CD14-positive monocyte (primary cell): ENCODE measurements at regions not wholly inside any gene's neighbourhood (a gene's known extent, or its start where the extent isn't known, plus 50 kb on each side); places are given as distances from the start of the nearest gene placed in this dataset.

Experiments used
- DNase-seq, 3 donors: peaks; one replicate each; pipeline ENCODE4 v3.0.0-alpha.2; 2011 to 2022
- H2AFZ ChIP-seq: 2 replicates; pipeline ENCODE4 v1.6.0; 2012; ENCODE audit warnings: mild to moderate bottlenecking, low read depth, low read length, inconsistent platforms; ENCODE audit not compliant: insufficient read depth, poor library complexity, severe bottlenecking
- H3K27ac ChIP-seq, 2 donors: 1 replicate in 1 of 2; 2 replicates in 1 of 2; pipeline ENCODE4 v1.5.1; 2012 to 2013; ENCODE audit warnings: low read length in 2 of 2, control low read depth in 1 of 2, inconsistent platforms in 1 of 2, low read depth in 1 of 2, mild to moderate bottlenecking in 1 of 2
- H3K27me3 ChIP-seq, 2 donors: one replicate each; pipeline versions ENCODE4 v1.6.0 to v1.6.1; 2011 to 2013; ENCODE audit warnings: low read length in 2 of 2; ENCODE audit not compliant: control insufficient read depth in 2 of 2, insufficient read depth in 2 of 2
- H3K36me3 ChIP-seq, 2 donors: replicated peaks in 1 of 2; 1 replicate in 1 of 2; 2 replicates in 1 of 2; pipeline versions ENCODE4 v1.5.1 to v1.6.1; 2012 to 2013; ENCODE audit warnings: low read length in 2 of 2, control low read depth in 1 of 2, inconsistent platforms in 1 of 2, mild to moderate bottlenecking in 1 of 2; ENCODE audit not compliant: insufficient read depth in 2 of 2, control insufficient read depth in 1 of 2
- H3K4me1 ChIP-seq, 2 donors: 1 replicate in 1 of 2; 2 replicates in 1 of 2; pipeline versions ENCODE4 v1.5.1 to v1.6.1; 2012 to 2013; ENCODE audit warnings: low read length in 2 of 2, control low read depth in 1 of 2, inconsistent platforms in 1 of 2, mild to moderate bottlenecking in 1 of 2, moderate library complexity in 1 of 2; ENCODE audit not compliant: insufficient read depth in 2 of 2, control insufficient read depth in 1 of 2
- H3K4me2 ChIP-seq: replicated peaks from 2 replicates; pipeline ENCODE3; 2012; ENCODE audit warnings: low read length, moderate library complexity, mild to moderate bottlenecking; ENCODE audit not compliant: poor library complexity, severe bottlenecking; ENCODE audit errors: extremely low read depth
- H3K4me3 ChIP-seq, 3 experiments: fragments of 200-600 bp in 1 of 3; sonication (generic) in 1 of 3; replicated peaks in 1 of 3; 1 replicate in 2 of 3; 2 replicates in 1 of 3; pipeline ENCODE4 v1.5.1; 2011 to 2013; ENCODE audit warnings: low read length in 3 of 3, mild to moderate bottlenecking in 3 of 3, control low read depth in 2 of 3, low read depth in 2 of 3, inconsistent platforms in 1 of 3, moderate library complexity in 1 of 3
- H3K79me2 ChIP-seq: 2 replicates; pipeline ENCODE4 v1.6.0; 2012; ENCODE audit warnings: mild to moderate bottlenecking, control low read depth, inconsistent platforms, low read length, moderate library complexity; ENCODE audit not compliant: insufficient read depth
- H3K9ac ChIP-seq: 2 replicates; pipeline ENCODE4 v1.6.0; 2017; ENCODE audit warnings: low read length, mild to moderate bottlenecking; ENCODE audit not compliant: insufficient read depth, poor library complexity, severe bottlenecking
- H3K9me3 ChIP-seq, 2 donors: replicated peaks in 1 of 2; 1 replicate in 1 of 2; 2 replicates in 1 of 2; pipeline versions ENCODE4 v1.5.1 to v1.6.1; 2012 to 2013; ENCODE audit warnings: low read length in 2 of 2, control low read depth in 1 of 2; ENCODE audit not compliant: control insufficient read depth in 1 of 2, insufficient read depth in 1 of 2
- H4K20me1 ChIP-seq: 2 replicates; pipeline ENCODE4 v1.6.0; 2012; ENCODE audit warnings: mild to moderate bottlenecking, low read length, control low read depth, moderate library complexity; ENCODE audit not compliant: insufficient read depth
- H3K27ac Mint-ChIP-seq, 7 donors: one replicate each; pipeline ENCODE4 v1.8.0; 2020; ENCODE audit warnings: mild to moderate bottlenecking in 7 of 7, mixed read lengths in 7 of 7, moderate library complexity in 6 of 7, inconsistent platforms in 2 of 7
- H3K27me3 Mint-ChIP-seq, 3 donors: one replicate each; pipeline ENCODE4 v1.8.0; 2021 to 2022; ENCODE audit warnings: low read depth in 3 of 3, mild to moderate bottlenecking in 3 of 3, mixed read lengths in 3 of 3, moderate library complexity in 3 of 3, inconsistent platforms in 1 of 3
- H3K36me3 Mint-ChIP-seq, 2 donors: one replicate each; pipeline ENCODE4 v1.8.0; 2020; ENCODE audit warnings: mixed read lengths in 2 of 2, inconsistent platforms in 1 of 2, mild to moderate bottlenecking in 1 of 2
- H3K4me1 Mint-ChIP-seq: one replicate; pipeline ENCODE4 v1.8.0; 2020; ENCODE audit warnings: mild to moderate bottlenecking, mixed read lengths
- H3K4me3 Mint-ChIP-seq, 2 donors: one replicate each; pipeline ENCODE4 v1.8.0; 2020; ENCODE audit warnings: mild to moderate bottlenecking in 2 of 2, mixed read lengths in 2 of 2, moderate library complexity in 1 of 2
- H3K9me3 Mint-ChIP-seq, 7 donors: one replicate each; pipeline ENCODE4 v1.8.0; 2020 to 2022; ENCODE audit warnings: mixed read lengths in 7 of 7, mild to moderate bottlenecking in 6 of 7, moderate library complexity in 6 of 7, inconsistent platforms in 2 of 7
- WGBS: methylation state at CpG from one replicate; pipeline ENCODE4 v1.1.5; 2013; ENCODE audit warnings: missing lambda C conversion rate; ENCODE audit not compliant: insufficient coverage; 5-methylcytosine and 5-hydroxymethylcytosine counted together
- intact Hi-C, 2 donors: fragments of 100-400 bp; cut with micrococcal nuclease; formaldehyde crosslinking; loops; one replicate each; pipeline versions ENCODE4 v1.15.0 to v1.15.1; 2023
- TF ChIP-seq, protein P1 (sequence below): fragments of 200-600 bp; IDR thresholded peaks from one replicate; pipeline ENCODE4 v1.8.0; 2022; ENCODE audit warnings: antibody characterized with exemption, mild to moderate bottlenecking

- Histone ChIP-seq H3K4me2 (no peak overlapping the region), H3K9ac (no peak overlapping the region), H4K20me1 (no peaks in the 10 kb centered on the region), H3K36me3 (no peaks in the 10 kb centered on the region), H3K9me3 (no peaks in the 10 kb centered on the region), H3K4me3 (no peak overlapping the region), H3K27me3 (no peaks in the 10 kb centered on the region), H3K79me2 (no peaks in the 10 kb centered on the region), H2AFZ (no peak overlapping the region), H3K27ac (no peak overlapping the region), H3K4me1 (no peaks in the 10 kb centered on the region)
- intact Hi-C loops, result no loop called here
- Mint-ChIP-seq H3K27ac (no peak overlapping the region), H3K36me3 (no peaks in the 10 kb centered on the region), H3K4me1 (no peaks in the 10 kb centered on the region), H3K27me3 (peaks cover 1 to 6% (median 2%) of the 10 kb centered on the region in 3 donors), H3K4me3 (no peak overlapping the region), H3K9me3 (peaks cover 0 to 4% (median 1%) of the 10 kb centered on the region in 7 donors)
- WGBS, result no CpG with 5 or more reads among the region's 5 CpGs
- TF ChIP-seq, protein P1, sequence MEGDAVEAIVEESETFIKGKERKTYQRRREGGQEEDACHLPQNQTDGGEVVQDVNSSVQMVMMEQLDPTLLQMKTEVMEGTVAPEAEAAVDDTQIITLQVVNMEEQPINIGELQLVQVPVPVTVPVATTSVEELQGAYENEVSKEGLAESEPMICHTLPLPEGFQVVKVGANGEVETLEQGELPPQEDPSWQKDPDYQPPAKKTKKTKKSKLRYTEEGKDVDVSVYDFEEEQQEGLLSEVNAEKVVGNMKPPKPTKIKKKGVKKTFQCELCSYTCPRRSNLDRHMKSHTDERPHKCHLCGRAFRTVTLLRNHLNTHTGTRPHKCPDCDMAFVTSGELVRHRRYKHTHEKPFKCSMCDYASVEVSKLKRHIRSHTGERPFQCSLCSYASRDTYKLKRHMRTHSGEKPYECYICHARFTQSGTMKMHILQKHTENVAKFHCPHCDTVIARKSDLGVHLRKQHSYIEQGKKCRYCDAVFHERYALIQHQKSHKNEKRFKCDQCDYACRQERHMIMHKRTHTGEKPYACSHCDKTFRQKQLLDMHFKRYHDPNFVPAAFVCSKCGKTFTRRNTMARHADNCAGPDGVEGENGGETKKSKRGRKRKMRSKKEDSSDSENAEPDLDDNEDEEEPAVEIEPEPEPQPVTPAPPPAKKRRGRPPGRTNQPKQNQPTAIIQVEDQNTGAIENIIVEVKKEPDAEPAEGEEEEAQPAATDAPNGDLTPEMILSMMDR, result no peak
- no peak for DNase-seq
These were observed 161.5 kb upstream of the KBTBD8 start for GRCh38 chr3:66836363-66837152.

DNA sequence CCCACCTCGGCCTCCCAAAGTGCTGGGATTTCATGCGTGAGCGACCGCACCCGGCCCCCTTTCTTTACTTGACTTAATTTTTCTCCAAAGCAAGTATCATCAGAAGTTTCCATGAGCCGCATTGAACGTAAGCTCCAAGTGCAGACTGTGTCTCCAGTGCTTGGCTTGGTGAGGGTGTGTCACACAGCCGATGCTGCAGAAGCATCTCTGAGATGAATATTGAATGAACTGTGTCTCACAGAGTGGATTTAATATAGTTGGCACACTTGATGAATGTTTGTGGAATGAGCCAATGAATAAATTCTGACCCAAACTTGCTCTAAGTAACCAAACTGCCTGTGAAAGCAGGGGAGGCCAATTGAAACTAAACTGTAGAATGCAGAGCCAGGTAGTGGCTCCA, 159.4 kb upstream of the KBTBD8 start:
- Mint-ChIP-seq H3K27me3 (peaks cover 0 to under 1% (median under 1%) of the 10 kb centered on the region in 3 donors), H3K36me3 (no peaks in the 10 kb centered on the region), H3K27ac (no peak overlapping the region), H3K4me3 (no peak overlapping the region), H3K9me3 (peaks cover 0 to 13% (median 3%) of the 10 kb centered on the region in 7 donors), H3K4me1 (no peaks in the 10 kb centered on the region)
- H2AFZ ChIP-seq, result no peak overlapping the region
- no peaks in the 10 kb centered on the region for H3K79me2 ChIP-seq
- H3K4me3 ChIP-seq, result no peak overlapping the region
- H4K20me1 ChIP-seq, result no peaks in the 10 kb centered on the region
- H3K27me3 ChIP-seq, result no peaks in the 10 kb centered on the region
- no peaks in the 10 kb centered on the region for H3K36me3 ChIP-seq
- intact Hi-C loops, result no loop called here
- TF ChIP-seq, protein P1, result no peak
- no peak overlapping the region for H3K4me2 ChIP-seq
- H3K9me3 ChIP-seq, result no peaks in the 10 kb centered on the region
- no peak overlapping the region for H3K27ac ChIP-seq
- no peak overlapping the region for H3K9ac ChIP-seq
- 92% methylated on average over 3 of the region's 8 CpGs for WGBS
- no peaks in the 10 kb centered on the region for H3K4me1 ChIP-seq
- no peak for DNase-seq
